A549 (cell line): ENCODE measurements at regions not wholly inside any gene's neighbourhood (a gene's known extent, or its start where the extent isn't known, plus 50 kb on each side); places are given as distances from the start of the nearest gene placed in this dataset.
A peak's percentile ranks its signal among the peaks of the same experiment; 100 is the strongest.

Experiments used
- ATAC-seq, 2 experiments: fragments of 200-7000 bp in 1 of 2; fragments of >200 bp in 1 of 2; cut with Nextera tagmentation in 1 of 2; cut with Tn5 transposase in 1 of 2; 3 replicates each; pipeline versions ENCODE4 v1.8.0 to v1.9.1; 2018 to 2020; ENCODE audit warnings: mild to moderate bottlenecking in 1 of 2, moderate library complexity in 1 of 2
- CTCF ChIA-PET: fragments of 300-600 bp; sonication (Branson Sonifier 250); formaldehyde crosslinking; extraction: SDS; loops from one replicate; lab custom pipeline; 2021; ENCODE audit warnings: antibody characterized with exemption, inconsistent platforms; lab: Yijun Ruan, JAX
- POLR2A ChIA-PET: fragments of 350-600 bp; formaldehyde crosslinking; extraction: SDS; loops from one replicate; lab custom pipeline; 2021; ENCODE audit warnings: antibody characterized with exemption, inconsistent platforms; lab: Yijun Ruan, JAX
- DNase-seq, 2 experiments: peaks; one replicate each; pipeline versions ENCODE4 v3.0.0 to v3.0.0-alpha.2; 2011 to 2016; ENCODE audit warnings: low read depth in 1 of 2, low spot score in 1 of 2
- FAIRE-seq: peaks from 2 replicates; lab custom pipeline; 2011; peaks lifted over from hg19 to GRCh38; lab: Jason Lieb, UNC
- H3K27ac ChIP-seq, 2 experiments: fragments of >200 bp; sonication (Bioruptor Twin); formaldehyde crosslinking; 3 replicates each; pipeline ENCODE4 v1.5.1; 2016 to 2017
- H3K4me1 ChIP-seq: fragments of >200 bp; sonication (Bioruptor Twin); formaldehyde crosslinking; 3 replicates; pipeline ENCODE4 v1.6.1; 2016
- H3K4me2 ChIP-seq: fragments of >200 bp; sonication (Bioruptor Twin); formaldehyde crosslinking; 3 replicates; pipeline ENCODE4 v1.6.1; 2016
- H3K4me3 ChIP-seq: fragments of >200 bp; sonication (Bioruptor Twin); formaldehyde crosslinking; 3 replicates; pipeline ENCODE4 v1.5.1; 2016
- H3K9me3 ChIP-seq: fragments of >200 bp; sonication (Bioruptor Twin); formaldehyde crosslinking; 3 replicates; pipeline ENCODE4 v1.6.1; 2016
- BHLHE40 ChIP-seq: IDR thresholded peaks from 2 replicates; pipeline ENCODE4 v1.6.1; 2012; ENCODE audit warnings: low read depth, low read length, inconsistent platforms
- CBX2 ChIP-seq: fragments of 200-600 bp; sonication (generic); IDR thresholded peaks from 2 replicates; pipeline ENCODE4 v1.6.1; 2016; ENCODE audit warnings: low read depth, mild to moderate bottlenecking, borderline replicate concordance
- CEBPB ChIP-seq, 2 experiments: fragments of >200 bp in 1 of 2; sonication (Bioruptor Twin) in 1 of 2; formaldehyde crosslinking in 1 of 2; IDR thresholded peaks; 2 replicates each; pipeline ENCODE4 v1.6.1; 2012 to 2016
- CHD2 ChIP-seq: fragments of 150-350 bp; IDR thresholded peaks from 2 replicates; pipeline ENCODE4 v1.6.1; 2014; ENCODE audit warnings: low read length; ENCODE audit not compliant: partially characterized antibody
- CHD4 ChIP-seq: fragments of 200-600 bp; sonication (generic); IDR thresholded peaks from 2 replicates; pipeline ENCODE4 v1.6.1; 2016; ENCODE audit warnings: antibody characterized with exemption, mild to moderate bottlenecking, borderline replicate concordance
- EHF ChIP-seq: fragments of 250-450 bp; sonication (Bioruptor Pico); IDR thresholded peaks from 2 replicates; pipeline ENCODE4 v1.5.0; 2020; ENCODE audit warnings: mild to moderate bottlenecking
- EP300 ChIP-seq, 2 experiments: fragments of >200 bp; sonication (Bioruptor Twin); formaldehyde crosslinking; IDR thresholded peaks; 2 replicates in 1 of 2; 3 replicates in 1 of 2; pipeline ENCODE4 v1.6.1; 2016 to 2017
- FOSL2 ChIP-seq, 2 experiments: fragments of 450-650 bp in 1 of 2; fragments of >200 bp in 1 of 2; sonication (Bioruptor Twin) in 1 of 2; formaldehyde crosslinking; IDR thresholded peaks; 2 replicates each; pipeline versions ENCODE4 v1.5.0 to v1.6.1; 2016 to 2020; ENCODE audit warnings: mild to moderate bottlenecking in 1 of 2, moderate library complexity in 1 of 2
- FOXS1 ChIP-seq: fragments of 250-450 bp; sonication (Bioruptor Pico); IDR thresholded peaks from 2 replicates; pipeline ENCODE4 v1.5.0; 2020; ENCODE audit warnings: mild to moderate bottlenecking, moderate library complexity
- HDAC2 ChIP-seq: fragments of 200-600 bp; sonication (generic); IDR thresholded peaks from 2 replicates; pipeline ENCODE4 v1.6.1; 2016
- HOXA7 ChIP-seq: fragments of 250-450 bp; sonication (Bioruptor Pico); IDR thresholded peaks from 2 replicates; pipeline ENCODE4 v1.5.0; 2020; ENCODE audit warnings: mild to moderate bottlenecking, moderate library complexity
- HOXB13 ChIP-seq: fragments of 250-450 bp; sonication (Bioruptor Pico); IDR thresholded peaks from 2 replicates; pipeline ENCODE4 v1.5.0; 2020; ENCODE audit warnings: low read depth, mild to moderate bottlenecking, moderate library complexity
- JUNB ChIP-seq: fragments of >200 bp; sonication (Bioruptor Twin); formaldehyde crosslinking; IDR thresholded peaks from 2 replicates; pipeline ENCODE4 v1.6.1; 2016
- MAFK ChIP-seq: fragments of 450-650 bp; IDR thresholded peaks from 2 replicates; pipeline ENCODE4 v1.6.1; 2014; ENCODE audit not compliant: partially characterized antibody
- NPAS2 ChIP-seq: fragments of 250-450 bp; sonication (Bioruptor Pico); IDR thresholded peaks from 2 replicates; pipeline ENCODE4 v1.8.0; 2022; ENCODE audit warnings: mild to moderate bottlenecking, moderate library complexity, borderline replicate concordance
- NR3C1 ChIP-seq: fragments of >200 bp; sonication (Bioruptor Twin); formaldehyde crosslinking; IDR thresholded peaks from 3 replicates; pipeline ENCODE4 v1.6.1; 2017
- RCOR1 ChIP-seq: fragments of 150-350 bp; IDR thresholded peaks from 2 replicates; pipeline ENCODE4 v1.6.1; 2014; ENCODE audit warnings: antibody characterized with exemption, low read length, low read depth
- SREBF2 ChIP-seq: fragments of 450-650 bp; IDR thresholded peaks from 2 replicates; pipeline ENCODE4 v1.6.1; 2014; ENCODE audit warnings: mild to moderate bottlenecking, moderate library complexity
- TFCP2L1 ChIP-seq: fragments of 250-450 bp; sonication (Bioruptor Pico); IDR thresholded peaks from 2 replicates; pipeline ENCODE4 v1.5.0; 2021; ENCODE audit warnings: mild to moderate bottlenecking
- TP53 ChIP-seq: fragments of 250-450 bp; sonication (Bioruptor Pico); IDR thresholded peaks from 2 replicates; pipeline ENCODE4 v1.5.0; 2021; ENCODE audit warnings: mild to moderate bottlenecking, moderate library complexity
- ZC3H11A ChIP-seq: fragments of 450-650 bp; IDR thresholded peaks from 2 replicates; pipeline ENCODE4 v1.6.1; 2014; ENCODE audit warnings: antibody characterized with exemption, mild to moderate bottlenecking
- ZNF302 ChIP-seq: fragments of 250-450 bp; sonication (Bioruptor Pico); IDR thresholded peaks from 2 replicates; pipeline ENCODE4 v1.9.0; 2021; ENCODE audit warnings: inconsistent platforms, mild to moderate bottlenecking, moderate library complexity
- WGBS: methylation state at CpG from one replicate; pipeline ENCODE4 v1.1.6; 2017; ENCODE audit errors: missing lambda C conversion rate; 5-methylcytosine and 5-hydroxymethylcytosine counted together
- TF ChIP-seq, protein P1 (sequence below): fragments of 250-450 bp; sonication (Bioruptor Pico); IDR thresholded peaks from 2 replicates; pipeline ENCODE4 v1.5.0; 2021; ENCODE audit warnings: mild to moderate bottlenecking, moderate library complexity, borderline replicate concordance
- TF ChIP-seq, protein P2 (sequence below): fragments of 450-650 bp; IDR thresholded peaks from 2 replicates; pipeline ENCODE4 v1.6.1; 2014; ENCODE audit warnings: antibody characterized with exemption
- TF ChIP-seq, protein P3 (sequence below): IDR thresholded peaks from 2 replicates; pipeline ENCODE4 v1.6.1; 2012
- TF ChIP-seq, protein P4 (sequence below): fragments of >200 bp; sonication (Bioruptor Twin); formaldehyde crosslinking; IDR thresholded peaks from 2 replicates; pipeline ENCODE4 v1.6.1; 2016

DNA sequence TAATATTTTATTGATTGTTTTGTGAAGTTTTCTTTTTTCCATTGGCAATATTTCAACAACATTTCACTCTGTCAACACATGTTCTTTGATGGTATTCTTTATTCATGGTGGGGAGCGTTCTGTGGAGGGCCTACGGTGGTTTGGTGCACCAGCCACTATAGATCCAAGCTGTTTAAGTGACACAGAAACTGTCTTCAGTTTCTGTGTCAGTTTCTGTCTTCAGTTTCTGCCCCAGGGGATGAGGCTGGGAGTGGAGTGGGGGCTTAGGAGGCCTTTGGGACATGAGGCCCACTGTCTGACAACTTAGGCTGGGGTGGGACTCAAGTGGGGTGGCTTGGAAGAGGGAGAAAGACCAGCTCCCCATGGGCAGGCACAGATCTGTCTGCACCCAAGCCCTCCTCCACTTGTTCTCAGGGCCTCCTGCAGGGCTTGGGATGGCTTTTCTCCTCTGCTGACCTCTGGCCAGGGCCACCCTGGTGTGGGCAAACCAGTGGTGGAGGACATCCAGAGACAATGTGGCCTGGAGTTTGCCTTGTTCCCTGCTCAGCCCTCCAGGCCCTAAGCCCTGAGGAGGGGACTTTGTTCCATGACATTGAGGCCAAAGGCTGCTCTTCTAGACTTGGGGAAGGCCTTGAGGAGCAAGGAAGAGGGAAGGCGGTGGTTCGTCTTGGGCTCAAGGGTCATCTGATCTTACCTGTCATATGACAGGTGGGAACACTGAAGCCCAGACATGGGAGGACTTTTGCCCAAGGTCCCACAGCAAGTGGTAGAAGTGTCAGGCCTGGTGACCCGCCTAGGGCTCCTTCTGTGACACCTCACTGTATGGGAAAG is 60.3 kb upstream of the SMAD6 start:
- no peaks in the 10 kb centered on the region for H3K4me1 ChIP-seq
- FAIRE-seq = peak; percentile 7
- WGBS = 89% methylated on average over 5 of the region's 5 CpGs
- no peak for ATAC-seq
- H3K27ac ChIP-seq = no peak overlapping the region
- H3K4me3 ChIP-seq = no peak overlapping the region
- no peak for DNase-seq
- POLR2A ChIA-PET = no interaction called here
- CTCF ChIA-PET = interaction anchor here (0.9 to 2.5 kb wide), 6 partner anchors 12 to 56 kb away, joined by 3 to 12 read pairs (median 4); no protein-coding TSS in a partner anchor
- no peaks in the 10 kb centered on the region for H3K9me3 ChIP-seq
- TF ChIP-seq CBX2 (no peak), TP53 (no peak), RCOR1 (no peak), ZNF302 (CRISPR knock-in tag) (no peak), CHD2 (no peak), TFCP2L1 (no peak)
- TF ChIP-seq, protein P1, sequence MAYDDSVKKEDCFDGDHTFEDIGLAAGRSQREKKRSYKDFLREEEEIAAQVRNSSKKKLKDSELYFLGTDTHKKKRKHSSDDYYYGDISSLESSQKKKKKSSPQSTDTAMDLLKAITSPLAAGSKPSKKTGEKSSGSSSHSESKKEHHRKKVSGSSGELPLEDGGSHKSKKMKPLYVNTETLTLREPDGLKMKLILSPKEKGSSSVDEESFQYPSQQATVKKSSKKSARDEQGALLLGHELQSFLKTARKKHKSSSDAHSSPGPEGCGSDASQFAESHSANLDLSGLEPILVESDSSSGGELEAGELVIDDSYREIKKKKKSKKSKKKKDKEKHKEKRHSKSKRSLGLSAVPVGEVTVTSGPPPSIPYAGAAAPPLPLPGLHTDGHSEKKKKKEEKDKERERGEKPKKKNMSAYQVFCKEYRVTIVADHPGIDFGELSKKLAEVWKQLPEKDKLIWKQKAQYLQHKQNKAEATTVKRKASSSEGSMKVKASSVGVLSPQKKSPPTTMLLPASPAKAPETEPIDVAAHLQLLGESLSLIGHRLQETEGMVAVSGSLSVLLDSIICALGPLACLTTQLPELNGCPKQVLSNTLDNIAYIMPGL (CRISPR knock-in tag) = no peak
- TF ChIP-seq, protein P2, sequence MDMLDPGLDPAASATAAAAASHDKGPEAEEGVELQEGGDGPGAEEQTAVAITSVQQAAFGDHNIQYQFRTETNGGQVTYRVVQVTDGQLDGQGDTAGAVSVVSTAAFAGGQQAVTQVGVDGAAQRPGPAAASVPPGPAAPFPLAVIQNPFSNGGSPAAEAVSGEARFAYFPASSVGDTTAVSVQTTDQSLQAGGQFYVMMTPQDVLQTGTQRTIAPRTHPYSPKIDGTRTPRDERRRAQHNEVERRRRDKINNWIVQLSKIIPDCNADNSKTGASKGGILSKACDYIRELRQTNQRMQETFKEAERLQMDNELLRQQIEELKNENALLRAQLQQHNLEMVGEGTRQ = no peak
- TF ChIP-seq, all 56 proteins: peak for 0
- H3K4me2 ChIP-seq = no peak overlapping the region

DNA sequence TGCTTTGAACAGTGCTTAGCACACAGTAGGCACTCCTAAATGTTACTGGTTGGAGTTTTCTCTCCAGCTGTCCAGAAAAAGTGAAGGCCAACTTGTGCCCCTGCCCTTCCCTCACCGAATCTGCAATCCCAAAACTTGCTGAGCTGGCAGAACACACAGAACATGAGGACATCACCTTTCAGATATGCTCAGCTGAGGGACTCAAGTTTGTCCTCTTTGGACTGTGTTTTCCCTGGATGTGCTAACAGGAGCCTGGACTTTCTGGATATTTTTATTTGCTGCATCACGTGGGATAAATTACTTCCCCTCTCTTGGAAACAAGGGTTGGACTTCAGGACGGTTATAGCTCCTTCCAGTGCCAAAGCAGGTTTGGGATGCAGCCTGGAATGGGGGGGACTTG is 59.5 kb upstream of the SMAD6 start:
- CTCF ChIA-PET = interaction anchor here (0.9 to 2.5 kb wide), 4 partner anchors 24 to 56 kb away, joined by 3 to 12 read pairs (median 4); no protein-coding TSS in a partner anchor
- WGBS = 64% methylated on average over 3 of the region's 3 CpGs
- POLR2A ChIA-PET = no interaction called here
- Histone ChIP-seq H3K4me2 (no peak overlapping the region), H3K9me3 (no peaks in the 10 kb centered on the region), H3K27ac (no peak overlapping the region), H3K4me3 (no peak overlapping the region), H3K4me1 (no peaks in the 10 kb centered on the region)
- DNase-seq (no peak), ATAC-seq (no peak), FAIRE-seq (no peak)
- TF ChIP-seq CEBPB (IDR thresholded peaks at IDR 0.05) (no peak), MAFK (peak; percentile 96), CBX2 (no peak)

DNA sequence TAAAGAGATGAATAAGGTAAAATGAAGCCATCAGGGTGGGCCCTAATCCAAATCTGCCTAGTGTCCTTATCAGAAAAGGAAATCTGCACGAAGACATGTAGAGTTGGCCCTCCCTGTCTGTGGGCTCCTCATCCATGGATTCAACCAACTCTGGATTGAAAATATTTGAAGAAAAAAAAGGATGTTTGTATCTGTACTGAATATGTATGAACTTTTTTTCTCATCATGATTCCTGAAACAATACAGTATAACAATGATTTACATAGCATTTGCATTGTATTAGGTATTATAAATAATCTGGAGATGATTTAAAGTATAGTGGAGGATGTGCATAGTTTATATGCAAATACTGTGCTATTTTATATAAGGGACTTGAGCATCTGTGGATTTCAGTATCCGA is 59.0 kb upstream of the SMAD6 start:
- ChIA-PET CTCF (interaction anchor here (0.9 to 2.5 kb wide), 2 partner anchors 24 to 55 kb away, joined by 4 to 12 read pairs; no protein-coding TSS in a partner anchor), POLR2A (no interaction called here)
- TF ChIP-seq NR3C1 (no peak), CHD4 (no peak), CHD2 (no peak), NPAS2 (no peak), FOXS1 (CRISPR knock-in tag) (no peak)
- H3K4me3 ChIP-seq = no peak overlapping the region
- DNase-seq = no peak
- WGBS = 29% methylated on average over 2 of the region's 2 CpGs
- no peak for ATAC-seq
- no peaks in the 10 kb centered on the region for H3K9me3 ChIP-seq
- H3K4me1 ChIP-seq = no peaks in the 10 kb centered on the region
- H3K4me2 ChIP-seq = no peak overlapping the region
- no peak overlapping the region for H3K27ac ChIP-seq
- peak; percentile 23 for FAIRE-seq

DNA sequence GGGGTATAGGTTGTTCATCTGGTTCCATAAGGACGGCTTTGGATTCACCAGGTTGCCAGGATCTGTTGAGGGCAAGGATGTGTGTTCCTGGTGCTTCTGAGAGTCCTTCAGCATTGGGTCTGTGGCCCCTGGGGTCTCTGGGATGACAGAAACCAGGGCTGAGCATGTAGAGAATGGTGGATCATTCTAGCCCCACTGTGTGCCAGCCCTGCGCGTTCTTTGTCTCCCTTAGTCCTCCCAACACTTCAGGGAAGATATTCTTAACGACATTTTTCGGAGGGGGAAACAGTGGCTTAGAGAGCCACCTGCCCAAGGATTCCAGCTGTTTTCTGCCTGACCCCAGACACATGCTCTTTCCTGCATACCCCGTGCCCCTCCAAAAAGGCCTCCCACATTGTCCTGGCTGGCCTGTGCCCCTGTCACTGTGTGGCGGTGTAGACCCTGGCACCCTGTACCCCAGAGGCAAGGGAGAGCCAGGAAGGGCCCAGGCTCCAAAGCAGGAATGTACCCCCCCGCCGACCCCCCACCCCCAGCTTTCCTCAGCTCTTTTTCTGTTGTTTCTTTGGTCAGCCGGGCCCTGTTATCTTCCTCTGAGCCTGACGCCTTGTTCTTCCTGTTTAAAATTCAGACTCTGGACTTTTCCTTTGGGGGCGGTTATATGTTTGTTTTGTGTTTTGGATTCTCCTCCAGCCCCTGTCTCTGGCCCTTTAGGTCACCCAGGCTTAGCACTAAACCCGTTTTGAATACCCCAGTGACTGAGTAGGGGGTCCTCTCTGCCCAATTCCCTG is 57.8 kb upstream of the SMAD6 start:
- TF ChIP-seq HOXA7 (CRISPR knock-in tag) (no peak), SREBF2 (no peak), ZC3H11A (no peak), BHLHE40 (no peak), FOSL2 (IDR thresholded peaks at IDR 0.05) (no peak), FOSL2 (CRISPR knock-in tag; IDR thresholded peaks at IDR 0.05) (no peak), HDAC2 (no peak), HOXB13 (no peak), EHF (CRISPR knock-in tag) (no peak), JUNB (no peak), CHD4 (no peak), EP300 (IDR thresholded peaks at IDR 0.05) (no peak)
- TF ChIP-seq, protein P3, sequence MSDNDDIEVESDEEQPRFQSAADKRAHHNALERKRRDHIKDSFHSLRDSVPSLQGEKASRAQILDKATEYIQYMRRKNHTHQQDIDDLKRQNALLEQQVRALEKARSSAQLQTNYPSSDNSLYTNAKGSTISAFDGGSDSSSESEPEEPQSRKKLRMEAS = no peak
- TF ChIP-seq, protein P4, sequence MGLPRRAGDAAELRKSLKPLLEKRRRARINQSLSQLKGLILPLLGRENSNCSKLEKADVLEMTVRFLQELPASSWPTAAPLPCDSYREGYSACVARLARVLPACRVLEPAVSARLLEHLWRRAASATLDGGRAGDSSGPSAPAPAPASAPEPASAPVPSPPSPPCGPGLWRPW = no peak
- no peak overlapping the region for H3K4me3 ChIP-seq
- ATAC-seq = no peak
- no peak for DNase-seq
- H3K4me1 ChIP-seq = no peaks in the 10 kb centered on the region
- ChIA-PET CTCF (interaction anchor here (1.0 to 1.3 kb wide), 2 partner anchors 16 to 120 kb away, joined by 3 read pairs; no protein-coding TSS in a partner anchor), POLR2A (no interaction called here)
- no peak overlapping the region for H3K4me2 ChIP-seq
- WGBS = 68% methylated on average over 12 of the region's 13 CpGs
- H3K27ac ChIP-seq = 0 out of 6 replicates have a peak overlapping the region, but pooled peaks of 1 of the 2 experiments have one; percentile 11
- no peaks in the 10 kb centered on the region for H3K9me3 ChIP-seq
- no peak for FAIRE-seq
